Activated T-helper 17 cell treated with anti-CD3 and anti-CD28 coated beads, Interleukin-2, amount 50 U/mL, for 72 hours (primary cell): ENCODE measurements at regions not wholly inside any gene's neighbourhood (a gene's known extent, or its start where the extent isn't known, plus 50 kb on each side); places are given as distances from the start of the nearest gene placed in this dataset.
"Not testable (repeated sequence)": the region's sequence is repeated elsewhere in the genome, so short reads cannot be mapped to it uniquely, and the experiment has no call there.

Experiments
- ATAC-seq: fragments of 150-1000 bp; cut with Tn5 transposase; replicated peaks from 2 replicates; pipeline ENCODE4 v1.10.0; 2021; ENCODE audit warnings: mild to moderate bottlenecking, moderate library complexity
- H3K27ac Mint-ChIP-seq: one replicate; pipeline ENCODE4 v1.8.0; 2022; ENCODE audit warnings: mixed read lengths
- H3K27me3 Mint-ChIP-seq: one replicate; pipeline ENCODE4 v1.8.0; 2022; ENCODE audit warnings: mixed read lengths
- H3K36me3 Mint-ChIP-seq: one replicate; pipeline ENCODE4 v1.8.0; 2022; ENCODE audit warnings: low read depth, mild to moderate bottlenecking, mixed read lengths
- H3K4me1 Mint-ChIP-seq: one replicate; pipeline ENCODE4 v1.8.0; 2022; ENCODE audit warnings: mixed read lengths
- H3K4me3 Mint-ChIP-seq: one replicate; pipeline ENCODE4 v1.8.0; 2022; ENCODE audit warnings: mild to moderate bottlenecking, mixed read lengths
- H3K9me3 Mint-ChIP-seq: one replicate; pipeline ENCODE4 v1.8.0; 2022; ENCODE audit warnings: mixed read lengths

GRCh38 chr15:77838595-77838994, 205.9 kb upstream of the LINGO1 start:
- no peaks in the 10 kb centered on the region for H3K4me1 Mint-ChIP-seq
- H3K36me3 Mint-ChIP-seq: no peaks in the 10 kb centered on the region
- ATAC-seq: no peak
- H3K27me3 Mint-ChIP-seq: peaks cover 28% of the 10 kb centered on the region
- no peak overlapping the region for H3K4me3 Mint-ChIP-seq
- no peak overlapping the region for H3K27ac Mint-ChIP-seq
- no peaks in the 10 kb centered on the region for H3K9me3 Mint-ChIP-seq

- H3K4me3 Mint-ChIP-seq: no peak overlapping the region
- H3K36me3 Mint-ChIP-seq: no peaks in the 10 kb centered on the region
- no peaks in the 10 kb centered on the region for H3K9me3 Mint-ChIP-seq
- peaks cover 26% of the 10 kb centered on the region for H3K27me3 Mint-ChIP-seq
- no peak for ATAC-seq
- no peaks in the 10 kb centered on the region for H3K4me1 Mint-ChIP-seq
- H3K27ac Mint-ChIP-seq: no peak overlapping the region
Measured at GRCh38 chr15:77838061-77838460, 205.3 kb upstream of the LINGO1 start.

GRCh38 chr15:77837649-77838025, 204.9 kb upstream of the LINGO1 start:
- Mint-ChIP-seq H3K27me3 (peaks cover 26% of the 10 kb centered on the region), H3K4me1 (no peaks in the 10 kb centered on the region), H3K27ac (no peak overlapping the region), H3K36me3 (no peaks in the 10 kb centered on the region), H3K9me3 (no peaks in the 10 kb centered on the region), H3K4me3 (no peak overlapping the region)
- no peak for ATAC-seq

- Mint-ChIP-seq H3K27ac (no peak overlapping the region), H3K36me3 (no peaks in the 10 kb centered on the region), H3K4me1 (no peaks in the 10 kb centered on the region), H3K9me3 (no peaks in the 10 kb centered on the region), H3K27me3 (peaks cover 26% of the 10 kb centered on the region), H3K4me3 (no peak overlapping the region)
- ATAC-seq: no peak
Measured at GRCh38 chr15:77836906-77837648, 204.4 kb upstream of the LINGO1 start.

GRCh38 chr15:77836121-77836692, 203.5 kb upstream of the LINGO1 start:
- H3K27ac Mint-ChIP-seq: no peak overlapping the region
- H3K27me3 Mint-ChIP-seq: peaks cover 26% of the 10 kb centered on the region
- H3K4me3 Mint-ChIP-seq: no peak overlapping the region
- no peaks in the 10 kb centered on the region for H3K36me3 Mint-ChIP-seq
- ATAC-seq: no peak
- H3K9me3 Mint-ChIP-seq: no peaks in the 10 kb centered on the region
- H3K4me1 Mint-ChIP-seq: no peaks in the 10 kb centered on the region

- Mint-ChIP-seq H3K27ac (no peak overlapping the region), H3K4me3 (no peak overlapping the region), H3K4me1 (no peaks in the 10 kb centered on the region), H3K27me3 (peaks cover 15% of the 10 kb centered on the region), H3K9me3 (no peaks in the 10 kb centered on the region), H3K36me3 (no peaks in the 10 kb centered on the region)
- no peak for ATAC-seq
Measured at GRCh38 chr15:77834276-77834990, 201.7 kb upstream of the LINGO1 start.

- Mint-ChIP-seq H3K27ac (no peak overlapping the region), H3K27me3 (peaks cover 7% of the 10 kb centered on the region), H3K4me1 (no peaks in the 10 kb centered on the region), H3K4me3 (no peak overlapping the region), H3K9me3 (no peaks in the 10 kb centered on the region), H3K36me3 (no peaks in the 10 kb centered on the region)
- ATAC-seq: no peak
Measured at GRCh38 chr15:77832874-77833273, 200.2 kb upstream of the LINGO1 start.

GRCh38 chr15:77831986-77832385, 199.3 kb upstream of the LINGO1 start:
- H3K4me3 Mint-ChIP-seq: no peak overlapping the region

GRCh38 chr15:77830051-77830468, 197.3 kb upstream of the LINGO1 start:
- Mint-ChIP-seq H3K4me3 (no peak overlapping the region), H3K9me3 (no peaks in the 10 kb centered on the region), H3K27ac (no peak overlapping the region), H3K27me3 (no peaks in the 10 kb centered on the region), H3K4me1 (no peaks in the 10 kb centered on the region), H3K36me3 (no peaks in the 10 kb centered on the region)
- ATAC-seq: no peak

More at GRCh38 chr15:77831986-77832385, 199.3 kb upstream of the LINGO1 start:
- H3K36me3 Mint-ChIP-seq: no peaks in the 10 kb centered on the region
- H3K9me3 Mint-ChIP-seq: no peaks in the 10 kb centered on the region
- H3K27me3 Mint-ChIP-seq: peaks cover under 1% of the 10 kb centered on the region
- ATAC-seq: no peak
- no peaks in the 10 kb centered on the region for H3K4me1 Mint-ChIP-seq
- H3K27ac Mint-ChIP-seq: no peak overlapping the region

- not testable (repeated sequence) for ATAC-seq, H3K4me1 Mint-ChIP-seq
Measured at GRCh38 chr15:77829331-77829730, 196.6 kb upstream of the LINGO1 start.

GRCh38 chr15:77827860-77828259, 195.1 kb upstream of the LINGO1 start:
- Mint-ChIP-seq H3K4me3 (no peak overlapping the region), H3K27me3 (peaks cover 2% of the 10 kb centered on the region), H3K36me3 (no peaks in the 10 kb centered on the region), H3K9me3 (no peaks in the 10 kb centered on the region), H3K4me1 (no peaks in the 10 kb centered on the region), H3K27ac (no peak overlapping the region)
- ATAC-seq: no peak

More at GRCh38 chr15:77829331-77829730, 196.6 kb upstream of the LINGO1 start:
- H3K4me3 Mint-ChIP-seq, H3K36me3 Mint-ChIP-seq, H3K27me3 Mint-ChIP-seq, H3K9me3 Mint-ChIP-seq, H3K27ac Mint-ChIP-seq: not testable (repeated sequence)

- H3K4me3 Mint-ChIP-seq: no peak overlapping the region
- ATAC-seq: no peak
Measured at GRCh38 chr15:77826006-77826695, 193.4 kb upstream of the LINGO1 start.

GRCh38 chr15:77825546-77825945, 192.8 kb upstream of the LINGO1 start:
- Mint-ChIP-seq H3K4me3 (no peak overlapping the region), H3K36me3 (no peaks in the 10 kb centered on the region), H3K9me3 (no peaks in the 10 kb centered on the region), H3K27me3 (peaks cover 23% of the 10 kb centered on the region), H3K4me1 (no peaks in the 10 kb centered on the region), H3K27ac (no peak overlapping the region)
- no peak for ATAC-seq

More at GRCh38 chr15:77826006-77826695, 193.4 kb upstream of the LINGO1 start:
- no peak overlapping the region for H3K27ac Mint-ChIP-seq
- H3K36me3 Mint-ChIP-seq: no peaks in the 10 kb centered on the region
- H3K4me1 Mint-ChIP-seq: no peaks in the 10 kb centered on the region
- H3K27me3 Mint-ChIP-seq: peaks cover 17% of the 10 kb centered on the region
- no peaks in the 10 kb centered on the region for H3K9me3 Mint-ChIP-seq

- Mint-ChIP-seq H3K9me3 (no peaks in the 10 kb centered on the region), H3K27me3 (peaks cover 25% of the 10 kb centered on the region), H3K27ac (no peak overlapping the region), H3K4me1 (no peaks in the 10 kb centered on the region), H3K4me3 (no peak overlapping the region), H3K36me3 (no peaks in the 10 kb centered on the region)
- no peak for ATAC-seq
Measured at GRCh38 chr15:77825252-77825542, 192.5 kb upstream of the LINGO1 start.
